Astrocyte (in vitro differentiated cells and primary cell): ENCODE measurements at regions not wholly inside any gene's neighbourhood (a gene's known extent, or its start where the extent isn't known, plus 50 kb on each side); places are given as distances from the start of the nearest gene placed in this dataset.
A peak's percentile ranks its signal among the peaks of the same experiment; 100 is the strongest.

Experiments
- DNase-seq: peaks from one replicate; pipeline ENCODE4 v3.0.0-alpha.2; 2010; ENCODE audit warnings: low read depth
- FAIRE-seq: peaks from 2 replicates; lab custom pipeline; 2011; peaks lifted over from hg19 to GRCh38; lab: Jason Lieb, UNC
- H2AFZ ChIP-seq: 2 replicates; pipeline ENCODE4 v1.6.0; 2012; ENCODE audit warnings: low read depth, low read length, inconsistent platforms
- H3K27ac ChIP-seq: 2 replicates; pipeline ENCODE4 v1.5.1; 2011; ENCODE audit warnings: low read depth, low read length, inconsistent platforms
- H3K27me3 ChIP-seq: 2 replicates; pipeline ENCODE4 v1.6.0; 2011; ENCODE audit warnings: low read length, inconsistent platforms; ENCODE audit not compliant: insufficient read depth
- H3K36me3 ChIP-seq: 2 replicates; pipeline ENCODE4 v1.5.1; 2011; ENCODE audit warnings: low read length, inconsistent platforms; ENCODE audit not compliant: insufficient read depth
- H3K4me1 ChIP-seq: 2 replicates; pipeline ENCODE4 v1.5.1; 2011; ENCODE audit warnings: low read length, inconsistent platforms; ENCODE audit not compliant: insufficient read depth
- H3K4me2 ChIP-seq: 2 replicates; pipeline ENCODE4 v1.6.0; 2012; ENCODE audit warnings: low read length, inconsistent platforms
- H3K4me3 ChIP-seq: 2 replicates; pipeline ENCODE4 v1.5.1; 2011; ENCODE audit warnings: low read depth, mild to moderate bottlenecking, low read length, inconsistent platforms; ENCODE audit not compliant: insufficient read depth
- H3K79me2 ChIP-seq: 2 replicates; pipeline ENCODE4 v1.6.0; 2012; ENCODE audit warnings: mild to moderate bottlenecking, low read length, inconsistent platforms; ENCODE audit not compliant: insufficient read depth
- H3K9ac ChIP-seq: 2 replicates; pipeline ENCODE4 v1.6.0; 2012; ENCODE audit warnings: mild to moderate bottlenecking, low read length, inconsistent platforms
- H3K9me3 ChIP-seq: 2 replicates; pipeline ENCODE4 v1.5.1; 2012; ENCODE audit warnings: low read depth, mild to moderate bottlenecking, low read length, inconsistent platforms; ENCODE audit not compliant: insufficient read depth
- H4K20me1 ChIP-seq: 2 replicates; pipeline ENCODE4 v1.6.0; 2012; ENCODE audit warnings: low read length, inconsistent platforms; ENCODE audit not compliant: insufficient read depth
- H3K27ac Mint-ChIP-seq: one replicate; pipeline ENCODE4 v1.8.0; 2021; ENCODE audit warnings: mild to moderate bottlenecking, mixed read lengths; ENCODE audit not compliant: unreplicated experiment
- H3K27me3 Mint-ChIP-seq: one replicate; pipeline ENCODE4 v1.8.0; 2021; ENCODE audit warnings: low read depth, mixed read lengths; ENCODE audit not compliant: unreplicated experiment
- H3K36me3 Mint-ChIP-seq: one replicate; pipeline ENCODE4 v1.8.0; 2021; ENCODE audit warnings: low read depth, mixed read lengths; ENCODE audit not compliant: unreplicated experiment
- H3K4me1 Mint-ChIP-seq: one replicate; pipeline ENCODE4 v1.8.0; 2021; ENCODE audit warnings: low read depth, mixed read lengths; ENCODE audit not compliant: unreplicated experiment
- H3K4me3 Mint-ChIP-seq: one replicate; pipeline ENCODE4 v1.8.0; 2021; ENCODE audit warnings: mild to moderate bottlenecking, moderate library complexity, mixed read lengths; ENCODE audit not compliant: unreplicated experiment
- H3K9me3 Mint-ChIP-seq: one replicate; pipeline ENCODE4 v1.8.0; 2021; ENCODE audit warnings: mild to moderate bottlenecking, mixed read lengths; ENCODE audit not compliant: unreplicated experiment
- EZH2 ChIP-seq: IDR thresholded peaks from 2 replicates; pipeline ENCODE4 v1.6.1; 2012; ENCODE audit warnings: mild to moderate bottlenecking, low read length, inconsistent platforms; ENCODE audit not compliant: insufficient read depth
- TF ChIP-seq, protein P1 (sequence below): IDR thresholded peaks from 2 replicates; pipeline ENCODE4 v1.5.1; 2011; ENCODE audit warnings: low read depth, mild to moderate bottlenecking, inconsistent platforms, low read length, moderate library complexity; ENCODE audit not compliant: insufficient read depth

DNA sequence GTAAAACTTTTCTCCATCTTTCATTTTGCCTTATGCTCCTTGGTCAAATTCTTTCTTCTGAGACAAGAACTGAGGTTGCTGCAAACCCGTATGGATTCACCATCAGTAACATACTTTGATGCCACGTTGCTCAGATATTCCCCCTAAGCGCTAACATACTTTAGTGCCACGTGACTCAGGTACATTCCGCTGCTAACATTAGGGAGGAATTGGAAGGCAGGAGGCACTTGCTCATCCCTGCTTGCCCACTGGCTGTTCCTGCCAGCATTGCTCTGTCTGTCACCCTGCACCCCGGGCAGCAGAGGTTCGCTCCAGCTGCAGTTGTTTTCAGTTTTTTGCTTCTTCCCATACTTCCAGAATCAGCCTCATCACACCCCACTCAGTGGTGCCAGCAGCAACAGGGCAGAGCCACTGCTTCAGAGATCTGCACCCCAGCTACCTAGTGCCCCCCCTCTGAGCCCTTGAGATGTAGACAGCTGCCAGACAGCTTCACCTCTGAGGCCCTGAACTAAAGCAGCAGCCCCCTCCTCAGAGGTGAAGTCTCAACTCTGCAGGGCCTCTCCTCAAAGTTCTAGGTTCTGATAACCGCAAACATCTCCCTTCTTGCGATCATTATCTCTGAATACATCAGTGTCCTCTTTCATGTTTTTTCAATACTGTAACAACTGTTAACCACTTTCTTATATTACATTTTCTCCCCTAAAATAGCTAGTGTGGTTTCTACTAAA, 228.0 kb upstream of the KIF2A start:
- H3K9ac ChIP-seq = no peak overlapping the region
- DNase-seq (no peak), FAIRE-seq (no peak)
- H3K36me3 ChIP-seq = no peaks in the 10 kb centered on the region
- Mint-ChIP-seq H3K36me3 (no peaks in the 10 kb centered on the region), H3K27ac (no peak overlapping the region), H3K4me3 (no peak overlapping the region), H3K4me1 (peaks cover 11% of the 10 kb centered on the region), H3K9me3 (no peaks in the 10 kb centered on the region), H3K27me3 (peaks cover 10% of the 10 kb centered on the region)
- no peak for TF ChIP-seq EZH2
- TF ChIP-seq, protein P1, sequence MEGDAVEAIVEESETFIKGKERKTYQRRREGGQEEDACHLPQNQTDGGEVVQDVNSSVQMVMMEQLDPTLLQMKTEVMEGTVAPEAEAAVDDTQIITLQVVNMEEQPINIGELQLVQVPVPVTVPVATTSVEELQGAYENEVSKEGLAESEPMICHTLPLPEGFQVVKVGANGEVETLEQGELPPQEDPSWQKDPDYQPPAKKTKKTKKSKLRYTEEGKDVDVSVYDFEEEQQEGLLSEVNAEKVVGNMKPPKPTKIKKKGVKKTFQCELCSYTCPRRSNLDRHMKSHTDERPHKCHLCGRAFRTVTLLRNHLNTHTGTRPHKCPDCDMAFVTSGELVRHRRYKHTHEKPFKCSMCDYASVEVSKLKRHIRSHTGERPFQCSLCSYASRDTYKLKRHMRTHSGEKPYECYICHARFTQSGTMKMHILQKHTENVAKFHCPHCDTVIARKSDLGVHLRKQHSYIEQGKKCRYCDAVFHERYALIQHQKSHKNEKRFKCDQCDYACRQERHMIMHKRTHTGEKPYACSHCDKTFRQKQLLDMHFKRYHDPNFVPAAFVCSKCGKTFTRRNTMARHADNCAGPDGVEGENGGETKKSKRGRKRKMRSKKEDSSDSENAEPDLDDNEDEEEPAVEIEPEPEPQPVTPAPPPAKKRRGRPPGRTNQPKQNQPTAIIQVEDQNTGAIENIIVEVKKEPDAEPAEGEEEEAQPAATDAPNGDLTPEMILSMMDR = no peak
- H3K79me2 ChIP-seq = no peaks in the 10 kb centered on the region
- H3K4me1 ChIP-seq = peaks cover 7% of the 10 kb centered on the region
- no peaks in the 10 kb centered on the region for H3K9me3 ChIP-seq
- no peak overlapping the region for H3K27ac ChIP-seq
- no peaks in the 10 kb centered on the region for H3K27me3 ChIP-seq
- no peak overlapping the region for H3K4me2 ChIP-seq
- H3K4me3 ChIP-seq = no peak overlapping the region
- H4K20me1 ChIP-seq = no peaks in the 10 kb centered on the region
- H2AFZ ChIP-seq = no peak overlapping the region

DNA sequence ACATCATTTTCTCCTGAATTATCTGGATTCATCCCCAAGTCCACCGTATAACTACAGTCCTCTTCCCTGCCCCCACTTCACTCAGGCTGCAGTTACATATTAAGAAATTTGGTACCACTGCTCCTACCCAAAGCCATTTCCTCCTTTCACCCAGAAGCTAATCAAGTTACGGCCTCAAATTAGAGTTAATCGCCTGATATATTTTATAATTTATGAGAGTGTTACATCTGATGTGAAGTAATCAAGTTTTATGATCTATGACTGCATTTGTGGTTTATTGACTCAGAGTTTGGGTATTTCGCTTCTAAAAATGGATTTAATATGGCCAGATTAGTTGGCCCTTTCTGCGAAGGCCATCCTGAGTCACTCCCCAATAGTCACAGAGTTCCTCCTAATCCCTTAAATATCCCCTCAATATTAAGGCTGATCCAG, 223.6 kb upstream of the KIF2A start:
- no peak overlapping the region for H3K27ac Mint-ChIP-seq
- no peak for TF ChIP-seq EZH2
- TF ChIP-seq, protein P1 = no peak
- H3K27me3 ChIP-seq = no peaks in the 10 kb centered on the region
- H3K27ac ChIP-seq = peak overlapping the region; percentile 5
- peaks cover 8% of the 10 kb centered on the region for H3K27me3 Mint-ChIP-seq
- H3K9ac ChIP-seq = no peak overlapping the region
- FAIRE-seq = no peak
- no peak overlapping the region for H3K4me3 Mint-ChIP-seq
- H3K4me2 ChIP-seq = peak overlapping the region; percentile 50
- no peaks in the 10 kb centered on the region for H3K9me3 Mint-ChIP-seq
- no peaks in the 10 kb centered on the region for H3K79me2 ChIP-seq
- peaks cover 10% of the 10 kb centered on the region for H3K4me1 Mint-ChIP-seq
- H3K4me1 ChIP-seq = peaks cover 8% of the 10 kb centered on the region
- peak; percentile 69 for DNase-seq
- no peaks in the 10 kb centered on the region for H3K36me3 ChIP-seq
- no peak overlapping the region for H3K4me3 ChIP-seq
- H4K20me1 ChIP-seq = no peaks in the 10 kb centered on the region
- H2AFZ ChIP-seq = no peak overlapping the region
- no peaks in the 10 kb centered on the region for H3K9me3 ChIP-seq
- no peaks in the 10 kb centered on the region for H3K36me3 Mint-ChIP-seq

DNA sequence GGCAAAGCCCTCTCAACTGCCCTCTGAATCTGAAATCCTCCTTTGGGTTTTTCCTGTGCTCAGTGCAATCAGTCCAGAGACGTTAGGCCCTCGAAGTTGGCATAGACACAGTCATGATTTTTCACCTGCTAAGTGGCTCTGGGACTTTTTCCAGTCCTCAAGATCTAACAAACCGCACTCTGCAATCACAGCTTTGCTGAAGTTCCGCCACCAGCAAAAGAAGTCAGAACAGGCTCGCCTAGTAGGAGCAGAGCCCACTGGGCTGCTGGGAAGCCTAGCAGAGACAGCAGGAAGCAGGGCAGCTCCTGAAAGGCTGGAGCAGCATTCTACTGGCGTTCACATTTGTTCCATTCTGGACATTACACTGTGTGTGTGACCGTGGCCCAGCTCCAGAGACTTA, 222.8 kb upstream of the KIF2A start:
- Histone ChIP-seq H3K9ac (no peak overlapping the region), H3K4me2 (no peak overlapping the region)
- no peak overlapping the region for H3K27ac Mint-ChIP-seq

More for the DNA sequence above, 222.8 kb upstream of the KIF2A start:
- no peaks in the 10 kb centered on the region for H3K9me3 Mint-ChIP-seq
- H2AFZ ChIP-seq = no peak overlapping the region
- FAIRE-seq (no peak), DNase-seq (peak; percentile 4)
- H3K27me3 ChIP-seq = no peaks in the 10 kb centered on the region
- no peaks in the 10 kb centered on the region for H3K36me3 Mint-ChIP-seq
- H3K79me2 ChIP-seq = no peaks in the 10 kb centered on the region
- TF ChIP-seq EZH2 = no peak
- TF ChIP-seq, protein P1 = no peak
- no peak overlapping the region for H3K4me3 Mint-ChIP-seq
- H3K4me1 Mint-ChIP-seq = peaks cover 8% of the 10 kb centered on the region
- H4K20me1 ChIP-seq = no peaks in the 10 kb centered on the region
- no peak overlapping the region for H3K4me3 ChIP-seq
- peaks cover 8% of the 10 kb centered on the region for H3K4me1 ChIP-seq
- peaks cover 1% of the 10 kb centered on the region for H3K27me3 Mint-ChIP-seq
- H3K36me3 ChIP-seq = no peaks in the 10 kb centered on the region
- H3K9me3 ChIP-seq = no peaks in the 10 kb centered on the region
- no peak overlapping the region for H3K27ac ChIP-seq
